Endothelial cell of umbilical vein (primary cell): ENCODE measurements at regions not wholly inside any gene's neighbourhood (a gene's known extent, or its start where the extent isn't known, plus 50 kb on each side); places are given as distances from the start of the nearest gene placed in this dataset.

Experiments used
- BruUV-seq: library from RNA; stranded (reverse); fragments of 400-500 nt; replicated peaks from 2 replicates; lab custom pipeline; 2021; lab: Mats Ljungman, UMichigan
- CTCF ChIA-PET: fragments of 300-600, 350-600 bp; sonication (Branson Sonifier 250); formaldehyde crosslinking; loops from one replicate; lab custom pipeline; 2021; ENCODE audit warnings: antibody characterized with exemption, inconsistent platforms; lab: Charles Lee
- POLR2A ChIA-PET: fragments of 300-600, 350-600 bp; sonication (Branson Sonifier 250); formaldehyde crosslinking; loops from one replicate; lab custom pipeline; 2021; ENCODE audit warnings: antibody characterized with exemption, inconsistent platforms; lab: Charles Lee
- DNase-seq: peaks from one replicate; pipeline ENCODE4 v3.0.0-alpha.2; 2011; ENCODE audit warnings: low read depth, low spot score
- FAIRE-seq: peaks from 2 replicates; lab custom pipeline; 2011; peaks lifted over from hg19 to GRCh38; lab: Jason Lieb, UNC
- H2AFZ ChIP-seq: 2 replicates; pipeline ENCODE4 v1.6.0; 2012; ENCODE audit warnings: low read depth, low read length, control low read depth, inconsistent platforms
- H3K27ac ChIP-seq: 2 replicates; pipeline ENCODE4 v1.5.1; 2011; ENCODE audit warnings: low read depth, mild to moderate bottlenecking, control low read depth, low read length, moderate library complexity; ENCODE audit not compliant: insufficient read depth
- H3K27me3 ChIP-seq, 2 experiments: 2 replicates each; pipeline versions ENCODE4 v1.6.0 to v1.6.1; 2011; ENCODE audit warnings: low read length in 2 of 2, mixed read lengths in 1 of 2; ENCODE audit not compliant: control insufficient read depth in 2 of 2, insufficient read depth in 2 of 2
- H3K36me3 ChIP-seq, 2 experiments: 2 replicates in 1 of 2; 3 replicates in 1 of 2; pipeline ENCODE4 v1.5.1; 2011; ENCODE audit warnings: low read length in 2 of 2, mild to moderate bottlenecking in 1 of 2, moderate library complexity in 1 of 2; ENCODE audit not compliant: control insufficient read depth in 2 of 2, insufficient read depth in 2 of 2; ENCODE audit errors: extremely low read depth in 1 of 2
- H3K4me1 ChIP-seq: 3 replicates; pipeline ENCODE4 v1.5.1; 2011; ENCODE audit warnings: mild to moderate bottlenecking, low read length; ENCODE audit not compliant: control insufficient read depth, insufficient read depth; ENCODE audit errors: extremely low read depth
- H3K4me2 ChIP-seq: 2 replicates; pipeline ENCODE4 v1.6.1; 2011; ENCODE audit warnings: low read length, control low read depth, mixed read lengths; ENCODE audit not compliant: insufficient read depth
- H3K4me3 ChIP-seq, 3 experiments: fragments of 200-600 bp in 1 of 3; sonication (generic), shearing (Covaris generic) in 1 of 3; replicated peaks in 1 of 3; 2 replicates each; pipeline ENCODE4 v1.5.1; 2011 to 2016; ENCODE audit warnings: control low read depth in 3 of 3, low read length in 3 of 3, mild to moderate bottlenecking in 2 of 3, inconsistent platforms in 1 of 3, low read depth in 1 of 3, moderate library complexity in 1 of 3; ENCODE audit not compliant: insufficient read depth in 1 of 3
- H3K79me2 ChIP-seq: 2 replicates; pipeline ENCODE4 v1.6.0; 2012; ENCODE audit warnings: low read length, inconsistent platforms; ENCODE audit not compliant: control insufficient read depth, insufficient read depth
- H3K9ac ChIP-seq: replicated peaks from 2 replicates; pipeline ENCODE3; 2011; ENCODE audit warnings: low read length, control low read depth; ENCODE audit not compliant: insufficient read depth; ENCODE audit errors: extremely low read depth
- H3K9me1 ChIP-seq: replicated peaks from 3 replicates; pipeline ENCODE4 v1.6.0; 2011; ENCODE audit warnings: mild to moderate bottlenecking, low read length; ENCODE audit not compliant: control insufficient read depth, insufficient read depth; ENCODE audit errors: extremely low read depth
- H3K9me3 ChIP-seq: replicated peaks from 2 replicates; pipeline ENCODE4 v1.5.1; 2012; ENCODE audit warnings: low read length, inconsistent platforms; ENCODE audit not compliant: control insufficient read depth, insufficient read depth
- H4K20me1 ChIP-seq: replicated peaks from 2 replicates; pipeline ENCODE3; 2011; ENCODE audit warnings: mild to moderate bottlenecking, low read length; ENCODE audit not compliant: control insufficient read depth, insufficient read depth; ENCODE audit errors: extremely low read depth
- FOS ChIP-seq: IDR thresholded peaks from 2 replicates; pipeline ENCODE4 v1.6.1; 2011; ENCODE audit warnings: mild to moderate bottlenecking, low read length, moderate library complexity, borderline replicate concordance; ENCODE audit not compliant: insufficient read depth
- GATA2 ChIP-seq: IDR thresholded peaks from 2 replicates; pipeline ENCODE4 v1.7.0; 2011; ENCODE audit warnings: low read depth, mild to moderate bottlenecking, moderate library complexity, mixed read lengths, low read length; ENCODE audit not compliant: insufficient read length, insufficient read depth
- dilution Hi-C: fragments of 300-500 bp; cut with MboI; formaldehyde crosslinking; loops from one replicate; pipeline ENCODE4 v1.15.0; 2019; ENCODE audit warnings: low sequenced_read_pairs; ENCODE audit not compliant: extremely low pct_ligation_motif_present
- intact Hi-C: fragments of 100-400 bp; cut with micrococcal nuclease; formaldehyde crosslinking; loops from one replicate; pipeline ENCODE4 v1.10.0; 2022
- TF ChIP-seq, protein P1 (sequence below), 2 donors: IDR thresholded peaks; 1 replicate in 1 of 2; 2 replicates in 1 of 2; pipeline ENCODE4 v1.5.1; 2011; ENCODE audit warnings: low read length in 2 of 2, mild to moderate bottlenecking in 2 of 2, moderate library complexity in 2 of 2, control low read depth in 1 of 2, inconsistent platforms in 1 of 2, low read depth in 1 of 2; ENCODE audit not compliant: insufficient read depth in 1 of 2; ENCODE audit errors: extremely low read depth in 1 of 2

DNA sequence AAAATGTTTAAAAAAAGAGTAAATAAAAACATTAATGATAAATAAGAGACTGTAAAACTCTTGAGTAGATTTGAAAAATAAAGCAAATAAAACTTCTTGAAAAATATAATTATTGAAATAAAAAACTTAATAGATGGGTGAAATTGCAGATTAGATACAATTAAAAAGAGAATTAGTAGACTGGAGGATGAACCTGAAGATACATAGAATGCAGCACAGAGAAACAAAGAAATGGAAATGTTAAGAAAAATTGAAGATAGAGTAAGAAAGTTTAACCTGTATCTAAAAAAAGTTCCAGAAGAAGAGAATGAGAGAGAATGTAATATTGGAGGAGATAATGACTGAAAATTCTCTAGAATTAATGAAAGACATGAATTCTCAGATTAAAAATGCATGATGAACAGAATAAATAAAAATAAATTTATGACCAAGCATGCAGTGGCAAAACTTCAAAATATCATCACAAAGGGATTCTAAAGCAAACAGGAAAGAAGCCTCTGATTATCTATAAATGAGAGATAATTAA is 438.1 kb upstream of the CLINT1 start:
- no peaks in the 10 kb centered on the region for H3K4me1 ChIP-seq
- no peak for TF ChIP-seq FOS
- POLR2A ChIA-PET, result no interaction called here
- DNase-seq (no peak), FAIRE-seq (no peak)
- H2AFZ ChIP-seq, result no peak overlapping the region
- intact Hi-C loops (no loop called here), dilution Hi-C loops (no loop called here)
- CTCF ChIA-PET, result no interaction called here
- no peaks in the 10 kb centered on the region for H3K9me3 ChIP-seq
- no peaks in the 10 kb centered on the region for H3K27me3 ChIP-seq
- no peak overlapping the region for H3K4me3 ChIP-seq
- no peak overlapping the region for H3K27ac ChIP-seq
- H3K9ac ChIP-seq, result no peak overlapping the region
- no peak overlapping the region for H3K4me2 ChIP-seq
- H3K79me2 ChIP-seq, result no peaks in the 10 kb centered on the region
- H4K20me1 ChIP-seq, result no peaks in the 10 kb centered on the region
- no TSS peak for BruUV-seq
- no peaks in the 10 kb centered on the region for H3K36me3 ChIP-seq
- H3K9me1 ChIP-seq, result no peaks in the 10 kb centered on the region

DNA sequence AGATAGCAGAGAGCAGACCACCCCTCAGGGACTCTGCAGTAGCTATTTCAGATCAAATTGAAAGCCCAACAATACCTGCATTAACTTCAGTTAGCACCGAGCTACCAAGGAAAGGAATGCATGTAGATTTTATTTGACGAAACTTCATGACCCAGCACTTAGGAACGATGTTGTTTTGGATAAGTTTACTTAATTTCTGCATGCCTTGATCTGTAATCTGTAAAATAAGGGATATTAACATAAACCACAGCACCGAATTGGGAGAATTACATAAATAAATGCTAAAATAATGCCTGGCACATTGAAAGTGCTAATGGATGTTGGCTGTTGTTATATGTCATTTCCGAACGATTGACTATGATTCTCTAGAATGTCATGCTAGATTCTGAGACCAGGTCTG is 435.8 kb upstream of the CLINT1 start:
- POLR2A ChIA-PET, result interaction anchor here (0.8 kb wide), 1 partner anchor 775 kb away, joined by 3 read pairs; no protein-coding TSS in a partner anchor
- Histone ChIP-seq H3K4me1 (no peaks in the 10 kb centered on the region), H2AFZ (no peak overlapping the region), H3K4me2 (no peak overlapping the region), H4K20me1 (no peaks in the 10 kb centered on the region), H3K27me3 (no peaks in the 10 kb centered on the region), H3K79me2 (no peaks in the 10 kb centered on the region), H3K4me3 (no peak overlapping the region), H3K27ac (no peak overlapping the region), H3K9me1 (no peaks in the 10 kb centered on the region), H3K9me3 (no peaks in the 10 kb centered on the region), H3K36me3 (no peaks in the 10 kb centered on the region), H3K9ac (no peak overlapping the region)
- intact Hi-C loops (no loop called here), dilution Hi-C loops (no loop called here)
- CTCF ChIA-PET, result interaction anchor here (0.6 kb wide), 1 partner anchor 404 kb away, joined by 3 read pairs; no protein-coding TSS in a partner anchor
- DNase-seq, result no peak
- no TSS peak for BruUV-seq
- FAIRE-seq, result no peak
- TF ChIP-seq GATA2, result no peak
- TF ChIP-seq, protein P1, sequence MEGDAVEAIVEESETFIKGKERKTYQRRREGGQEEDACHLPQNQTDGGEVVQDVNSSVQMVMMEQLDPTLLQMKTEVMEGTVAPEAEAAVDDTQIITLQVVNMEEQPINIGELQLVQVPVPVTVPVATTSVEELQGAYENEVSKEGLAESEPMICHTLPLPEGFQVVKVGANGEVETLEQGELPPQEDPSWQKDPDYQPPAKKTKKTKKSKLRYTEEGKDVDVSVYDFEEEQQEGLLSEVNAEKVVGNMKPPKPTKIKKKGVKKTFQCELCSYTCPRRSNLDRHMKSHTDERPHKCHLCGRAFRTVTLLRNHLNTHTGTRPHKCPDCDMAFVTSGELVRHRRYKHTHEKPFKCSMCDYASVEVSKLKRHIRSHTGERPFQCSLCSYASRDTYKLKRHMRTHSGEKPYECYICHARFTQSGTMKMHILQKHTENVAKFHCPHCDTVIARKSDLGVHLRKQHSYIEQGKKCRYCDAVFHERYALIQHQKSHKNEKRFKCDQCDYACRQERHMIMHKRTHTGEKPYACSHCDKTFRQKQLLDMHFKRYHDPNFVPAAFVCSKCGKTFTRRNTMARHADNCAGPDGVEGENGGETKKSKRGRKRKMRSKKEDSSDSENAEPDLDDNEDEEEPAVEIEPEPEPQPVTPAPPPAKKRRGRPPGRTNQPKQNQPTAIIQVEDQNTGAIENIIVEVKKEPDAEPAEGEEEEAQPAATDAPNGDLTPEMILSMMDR (IDR thresholded peaks at IDR 0.05; ENCODE audit: extremely low read depth in 1 of 2, insufficient read depth in 1 of 2, low read depth in 1 of 2, low read length in 2 of 2), result no peak
